ENCODE measurements at regions not wholly inside any gene's neighbourhood (a gene's known extent, or its start where the extent isn't known, plus 50 kb on each side); places are given as distances from the start of the nearest gene placed in this dataset.

- TF ChIP-seq POLR2AphosphoS5 (IDR thresholded peaks at IDR 0.05; ENCODE audit: borderline replicate concordance, low read depth, low read length) (no peak), EZH2 (IDR thresholded peaks at IDR 0.05) (no peak), FOXP2 (optimal IDR thresholded peaks at IDR 0.05; ENCODE audit: control extremely low read depth, extremely low read length, insufficient read depth) (no peak)
Observed at GRCh38 chr7:137080516-137081203, 212.2 kb downstream of the CHRM2 start.

All from SK-N-MC (cell line).